PC-3 (cell line): ENCODE measurements at regions not wholly inside any gene's neighbourhood (a gene's known extent, or its start where the extent isn't known, plus 50 kb on each side); places are given as distances from the start of the nearest gene placed in this dataset.

ENCODE experiments used
- CTCF ChIP-seq: fragments of 300-600 bp; sonication (generic); conservative IDR thresholded peaks from 2 replicates; pipeline ENCODE4 v1.5.1; 2017; ENCODE audit warnings: antibody characterized with exemption, low read depth, mild to moderate bottlenecking, low read length
- EZH2 ChIP-seq: fragments of 300-600 bp; sonication (generic); IDR thresholded peaks from one replicate; pipeline ENCODE4 v1.6.1; 2017; ENCODE audit warnings: antibody characterized with exemption, mild to moderate bottlenecking, low read length; ENCODE audit not compliant: unreplicated experiment
- EZH2phosphoT487 ChIP-seq: fragments of 300-600 bp; sonication (generic); IDR thresholded peaks from 2 replicates; pipeline ENCODE4 v1.6.1; 2018; ENCODE audit warnings: mild to moderate bottlenecking, antibody characterized with exemption, low read length, borderline replicate concordance

- TF ChIP-seq CTCF: no peak
- TF ChIP-seq EZH2phosphoT487: no peak
- no peak for TF ChIP-seq EZH2
Measured at GRCh38 chr6:33957131-33957891, 153.5 kb upstream of the MLN start.
